NCI-H1092 treated with DMSO at 0.1 percent for 48 hours (cell line): ENCODE measurements at regions not wholly inside any gene's neighbourhood (a gene's known extent, or its start where the extent isn't known, plus 50 kb on each side); places are given as distances from the start of the nearest gene placed in this dataset.
A peak's percentile ranks its signal among the peaks of the same experiment; 100 is the strongest.

Source experiments
- DNase-seq: peaks from one replicate; lab custom pipeline; 2025; lab: John Stamatoyannopoulos, UW

- no peak for DNase-seq
These were observed 785.8 kb downstream of the BRINP1 start for GRCh38 chr9:118583414-118583813.

GRCh38 chr9:118586978-118587377 lies 782.3 kb downstream of the BRINP1 start:
- DNase-seq = no peak

GRCh38 chr9:118594428-118594827 lies 774.8 kb downstream of the BRINP1 start:
- no peak for DNase-seq

- peak; percentile 54 for DNase-seq
These were observed 773.4 kb downstream of the BRINP1 start for GRCh38 chr9:118595719-118596305.

- DNase-seq = no peak
These were observed 772.7 kb downstream of the BRINP1 start for GRCh38 chr9:118596374-118597015.

GRCh38 chr9:118606668-118607067 lies 762.6 kb downstream of the BRINP1 start:
- no peak for DNase-seq

GRCh38 chr9:118609355-118610044 lies 759.7 kb downstream of the BRINP1 start:
- DNase-seq = no peak

GRCh38 chr9:118612201-118612600 lies 757.0 kb downstream of the BRINP1 start:
- DNase-seq = no peak

- no peak for DNase-seq
These were observed 755.2 kb downstream of the BRINP1 start for GRCh38 chr9:118613996-118614395.

GRCh38 chr9:118618084-118618483 lies 751.2 kb downstream of the BRINP1 start:
- DNase-seq = no peak

- DNase-seq = no peak
These were observed 750.4 kb downstream of the BRINP1 start for GRCh38 chr9:118618849-118619248.

- DNase-seq = no peak
These were observed 744.6 kb downstream of the BRINP1 start for GRCh38 chr9:118624608-118625007.

- no peak for DNase-seq
These were observed 739.2 kb downstream of the BRINP1 start for GRCh38 chr9:118630079-118630478.

- DNase-seq = no peak
These were observed 738.2 kb downstream of the BRINP1 start for GRCh38 chr9:118630931-118631595.

- no peak for DNase-seq
These were observed 737.3 kb downstream of the BRINP1 start for GRCh38 chr9:118631956-118632355.

GRCh38 chr9:118635416-118635815 lies 733.8 kb downstream of the BRINP1 start:
- DNase-seq = no peak

GRCh38 chr9:118637681-118638080 lies 731.6 kb downstream of the BRINP1 start:
- no peak for DNase-seq

GRCh38 chr9:118640836-118641560 lies 728.2 kb downstream of the BRINP1 start:
- DNase-seq = no peak

GRCh38 chr9:118643118-118643517 lies 726.1 kb downstream of the BRINP1 start:
- DNase-seq = no peak

GRCh38 chr9:118644066-118644465 lies 725.2 kb downstream of the BRINP1 start:
- DNase-seq = no peak

- DNase-seq = no peak
These were observed 721.9 kb downstream of the BRINP1 start for GRCh38 chr9:118647331-118647730.

GRCh38 chr9:118650417-118650816 lies 718.8 kb downstream of the BRINP1 start:
- no peak for DNase-seq
